Erythroblast (primary cell): ENCODE measurements at regions not wholly inside any gene's neighbourhood (a gene's known extent, or its start where the extent isn't known, plus 50 kb on each side); places are given as distances from the start of the nearest gene placed in this dataset.

ENCODE experiments used
- GATA1 ChIP-seq: IDR thresholded peaks from 2 replicates; pipeline ENCODE4 v1.6.1; 2011; ENCODE audit warnings: low read depth, mild to moderate bottlenecking, control low read depth, low read length, moderate library complexity
- POLR2A ChIP-seq: IDR thresholded peaks from 2 replicates; pipeline ENCODE4 v1.6.1; 2011; ENCODE audit warnings: mild to moderate bottlenecking, low read length

DNA sequence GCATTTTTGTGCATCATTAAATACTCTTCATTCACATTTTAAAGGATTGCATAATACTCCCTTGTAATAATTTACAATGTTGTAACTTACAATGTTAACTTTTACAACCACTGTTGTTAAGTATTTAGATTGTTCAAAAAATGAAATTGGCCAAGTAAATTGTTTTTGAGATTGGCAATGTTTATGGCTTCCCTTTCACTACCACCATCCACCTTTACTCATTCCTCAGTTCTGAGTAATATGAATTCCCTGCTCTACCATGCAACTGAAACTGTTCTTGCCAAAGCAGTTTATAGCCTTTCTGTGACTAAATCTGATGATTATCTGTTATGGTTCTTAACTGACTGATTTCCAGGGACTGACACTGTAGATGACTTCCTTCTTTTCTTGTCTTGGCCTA lies 80.5 kb upstream of the TMEM106B start:
- TF ChIP-seq POLR2A (no peak), GATA1 (no peak)
